Sigmoid colon (tissue), 4 donors: ENCODE measurements at regions not wholly inside any gene's neighbourhood (a gene's known extent, or its start where the extent isn't known, plus 50 kb on each side); places are given as distances from the start of the nearest gene placed in this dataset.

Experiments
- CTCF ChIP-seq, 4 experiments: fragments of 450-650 bp in 3 of 4; fragments of 200-600 bp in 1 of 4; IDR thresholded peaks; one replicate each; pipeline ENCODE4 v1.5.1; 2016 to 2019; ENCODE audit warnings: antibody characterized with exemption in 4 of 4, mild to moderate bottlenecking in 3 of 4, moderate library complexity in 2 of 4
- EP300 ChIP-seq, 4 donors: sonication (generic); formaldehyde crosslinking; IDR thresholded peaks; one replicate each; pipeline ENCODE4 v1.6.1; 2017; ENCODE audit warnings: antibody characterized with exemption in 4 of 4
- POLR2A ChIP-seq, 2 donors: fragments of 450-650 bp; IDR thresholded peaks; one replicate each; pipeline ENCODE4 v1.6.1; 2016; ENCODE audit warnings: antibody characterized with exemption in 2 of 2, mild to moderate bottlenecking in 2 of 2, moderate library complexity in 2 of 2

- TF ChIP-seq CTCF (IDR thresholded peaks at IDR 0.05) (no peak), POLR2A (IDR thresholded peaks at IDR 0.05) (no peak), EP300 (IDR thresholded peaks at IDR 0.05) (no peak)
Observed at GRCh38 chr19:30207357-30207756, 164.8 kb upstream of the ZNF536 start.
